HepG2 (cell line): ENCODE measurements at regions not wholly inside any gene's neighbourhood (a gene's known extent, or its start where the extent isn't known, plus 50 kb on each side); places are given as distances from the start of the nearest gene placed in this dataset.

Experiments used
- ATAC-seq: fragments of 200-7000 bp; cut with Tn5 transposase; 3 replicates; pipeline ENCODE4 v1.9.1; 2020; ENCODE audit warnings: mild to moderate bottlenecking, moderate library complexity
- BruUV-seq: library from RNA; stranded (reverse); fragments of 400-500 nt; replicated peaks from 2 replicates; lab custom pipeline; 2021; lab: Mats Ljungman, UMichigan
- CTCF ChIA-PET: fragments of 300-600 bp; formaldehyde crosslinking; extraction: SDS; loops from one replicate; lab custom pipeline; 2021; ENCODE audit warnings: low total read pairs, inconsistent platforms, low intra/inter-chr PET ratio; lab: Yijun Ruan, JAX
- POLR2A ChIA-PET: fragments of 350-600 bp; sonication (Branson Sonifier 250); formaldehyde crosslinking; loops from one replicate; lab custom pipeline; 2020; ENCODE audit warnings: antibody characterized with exemption, inconsistent platforms; lab: Yijun Ruan, JAX
- DNase-seq: peaks from one replicate; pipeline ENCODE4 v3.0.0-alpha.2; 2015; ENCODE audit warnings: low spot score
- FAIRE-seq: peaks from 3 replicates; lab custom pipeline; 2011; peaks lifted over from hg19 to GRCh38; lab: Jason Lieb, UNC
- H2AFZ ChIP-seq: one replicate; pipeline ENCODE4 v1.6.1; 2011; ENCODE audit warnings: low read length, inconsistent platforms
- H3K27ac ChIP-seq: fragments of 300-600 bp; 3 replicates; pipeline ENCODE4 v1.8.0; 2011; ENCODE audit warnings: mixed run types, mild to moderate bottlenecking, mixed read lengths, low read length, inconsistent platforms; ENCODE audit not compliant: insufficient read depth; ENCODE audit errors: extremely low read length
- H3K27me3 ChIP-seq, 2 experiments: fragments of 200-600 bp in 1 of 2; 2 replicates in 1 of 2; 3 replicates in 1 of 2; pipeline versions ENCODE4 v1.6.0 to v1.8.0; 2011; ENCODE audit warnings: low read length in 2 of 2, mild to moderate bottlenecking in 2 of 2, moderate library complexity in 2 of 2, inconsistent platforms in 1 of 2; ENCODE audit not compliant: insufficient read depth in 2 of 2, control insufficient read depth in 1 of 2
- H3K36me3 ChIP-seq, 2 experiments: fragments of 200-600 bp in 1 of 2; replicated peaks in 1 of 2; 2 replicates in 1 of 2; 3 replicates in 1 of 2; pipeline versions ENCODE4 v1.5.1 to v1.8.0; 2011; ENCODE audit warnings: low read length in 2 of 2, inconsistent platforms in 1 of 2; ENCODE audit not compliant: insufficient read depth in 2 of 2, control insufficient read depth in 1 of 2
- H3K4me1 ChIP-seq: 2 replicates; pipeline ENCODE4 v1.5.1; 2012; ENCODE audit warnings: low read length, inconsistent platforms; ENCODE audit not compliant: insufficient read depth
- H3K4me2 ChIP-seq: 2 replicates; pipeline ENCODE4 v1.6.0; 2011; ENCODE audit warnings: low read depth, low read length, inconsistent platforms
- H3K4me3 ChIP-seq, 3 experiments: fragments of 200-600 bp in 1 of 3; sonication (generic), shearing (Covaris generic) in 1 of 3; replicated peaks in 1 of 3; 2 replicates each; pipeline ENCODE4 v1.5.1; 2011 to 2016; ENCODE audit warnings: low read length in 3 of 3, inconsistent platforms in 2 of 3, low read depth in 2 of 3, mild to moderate bottlenecking in 2 of 3, control low read depth in 1 of 3, mixed read lengths in 1 of 3; ENCODE audit not compliant: insufficient read depth in 1 of 3
- H3K79me2 ChIP-seq: one replicate; pipeline ENCODE4 v1.6.1; 2011; ENCODE audit warnings: low read length, inconsistent platforms; ENCODE audit not compliant: insufficient read depth
- H3K9ac ChIP-seq: 2 replicates; pipeline ENCODE4 v1.6.0; 2011; ENCODE audit warnings: mild to moderate bottlenecking, low read depth, low read length, inconsistent platforms; ENCODE audit not compliant: insufficient read depth
- H3K9me3 ChIP-seq: 2 replicates; pipeline ENCODE4 v1.5.1; 2012; ENCODE audit warnings: mild to moderate bottlenecking, low read length
- H4K20me1 ChIP-seq: 2 replicates; pipeline ENCODE4 v1.6.0; 2011; ENCODE audit warnings: inconsistent platforms, mild to moderate bottlenecking, low read length, moderate library complexity; ENCODE audit not compliant: insufficient read depth
- ATF6 ChIP-seq: sonication (generic); formaldehyde crosslinking; conservative IDR thresholded peaks from 2 replicates; pipeline ENCODE4 v1.4.0; 2020; ENCODE audit warnings: missing genetic modification reagents
- CREB1 ChIP-seq, 2 experiments: fragments of 450-650 bp in 1 of 2; IDR thresholded peaks; 2 replicates each; pipeline ENCODE4 v1.6.1; 2016 to 2017; ENCODE audit warnings: control low read depth in 1 of 2, mild to moderate bottlenecking in 1 of 2, missing compliant biosample characterization in 1 of 2, missing genetic modification characterization in 1 of 2
- DNMT3B ChIP-seq: conservative IDR thresholded peaks from 2 replicates; pipeline ENCODE4 v1.6.1; 2016; ENCODE audit warnings: missing biosample characterization, control low read depth
- FIP1L1 ChIP-seq: fragments of 200-400 bp; formaldehyde crosslinking; IDR thresholded peaks from 2 replicates; pipeline ENCODE4 v1.6.1; 2018; ENCODE audit warnings: low read depth, mild to moderate bottlenecking, low read length, moderate library complexity, borderline replicate concordance; ENCODE audit not compliant: insufficient read depth
- HNRNPH1 ChIP-seq: fragments of 200-400 bp; formaldehyde crosslinking; optimal IDR thresholded peaks from 2 replicates; pipeline ENCODE3; 2017; ENCODE audit warnings: mild to moderate bottlenecking, low read depth, low read length
- MIER3 ChIP-seq: IDR thresholded peaks from 2 replicates; pipeline ENCODE4 v1.6.1; 2016; ENCODE audit warnings: missing compliant biosample characterization, borderline replicate concordance
- ZFP1 ChIP-seq: IDR thresholded peaks from 2 replicates; pipeline ENCODE4 v1.6.1; 2016
- ZNF124 ChIP-seq: sonication (generic); formaldehyde crosslinking; IDR thresholded peaks from 2 replicates; pipeline ENCODE4 v1.4.0; 2020; ENCODE audit warnings: missing genetic modification reagents
- ZNF451 ChIP-seq: sonication (generic); formaldehyde crosslinking; IDR thresholded peaks from 2 replicates; pipeline ENCODE4 v1.5.0; 2020; ENCODE audit warnings: mild to moderate bottlenecking, missing genetic modification reagents
- ZNF616 ChIP-seq: sonication (generic); formaldehyde crosslinking; IDR thresholded peaks from 2 replicates; pipeline ENCODE4 v1.5.0; 2020; ENCODE audit warnings: low read depth, mild to moderate bottlenecking, missing genetic modification reagents
- ZNF878 ChIP-seq: sonication (generic); formaldehyde crosslinking; IDR thresholded peaks from 2 replicates; pipeline ENCODE4 v1.8.1; 2023; ENCODE audit warnings: mild to moderate bottlenecking, missing genetic modification reagents, moderate library complexity
- ZNF891 ChIP-seq: sonication (generic); formaldehyde crosslinking; IDR thresholded peaks from 2 replicates; pipeline ENCODE4 v1.5.0; 2020; ENCODE audit warnings: mild to moderate bottlenecking, missing genetic modification reagents
- in situ Hi-C: cut with HindIII; loops from 2 replicates; pipeline ENCODE4 v1.10.0; 2017; ENCODE audit warnings: low pct_unique_long_range_greater_than_20kb; ENCODE audit not compliant: extremely low pct_ligation_motif_present
- intact Hi-C: fragments of 100-400 bp; cut with micrococcal nuclease; formaldehyde crosslinking; loops from one replicate; pipeline ENCODE4 v1.10.0; 2022; ENCODE audit not compliant: unreplicated experiment
- TF ChIP-seq, protein P1 (sequence below): sonication (generic); formaldehyde crosslinking; IDR thresholded peaks from 2 replicates; pipeline ENCODE4 v1.5.0; 2020; ENCODE audit warnings: missing genetic modification reagents, mild to moderate bottlenecking, borderline replicate concordance
- TF ChIP-seq, protein P2 (sequence below): sonication (generic); formaldehyde crosslinking; conservative IDR thresholded peaks from 2 replicates; pipeline ENCODE4 v1.8.1; 2023; ENCODE audit warnings: missing genetic modification reagents

DNA sequence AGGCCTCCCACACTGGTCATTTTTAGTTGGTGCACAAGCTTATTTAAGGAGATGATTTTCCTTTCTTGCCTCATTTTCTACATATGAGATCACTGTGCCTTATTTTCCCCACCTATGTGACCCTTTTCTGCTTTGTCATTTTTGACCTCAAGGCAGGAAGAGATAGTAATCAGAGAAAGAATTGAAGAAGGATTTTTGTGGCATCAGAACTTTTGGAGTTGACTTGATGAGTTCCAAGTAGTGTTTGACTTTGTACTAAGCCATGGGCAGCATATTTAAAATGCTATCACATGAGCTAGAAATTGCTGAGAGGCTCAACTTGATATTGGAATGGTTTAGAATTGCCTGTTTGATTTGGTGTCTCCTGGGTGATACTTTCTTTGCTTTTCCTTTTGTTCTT lies 440.8 kb downstream of the AEBP2 start:
- ChIA-PET POLR2A (no interaction called here), CTCF (no interaction called here)
- H3K4me3 ChIP-seq: no peak overlapping the region
- no peak overlapping the region for H3K27ac ChIP-seq
- no peak for ATAC-seq
- H2AFZ ChIP-seq: no peak overlapping the region
- TF ChIP-seq ZNF878: no peak
- no peak for TF ChIP-seq MIER3
- TF ChIP-seq CREB1 (IDR thresholded peaks at IDR 0.05): no peak
- TF ChIP-seq CREB1 (CRISPR knock-in tag; IDR thresholded peaks at IDR 0.05): no peak
- no peak for TF ChIP-seq FIP1L1
- no peak for TF ChIP-seq ATF6 (CRISPR knock-in tag)
- TF ChIP-seq ZNF891 (CRISPR knock-in tag): no peak
- TF ChIP-seq ZNF451 (CRISPR knock-in tag): no peak
- no peak for TF ChIP-seq DNMT3B (CRISPR knock-in tag)
- TF ChIP-seq ZNF124 (CRISPR knock-in tag): no peak
- TF ChIP-seq, protein P1, sequence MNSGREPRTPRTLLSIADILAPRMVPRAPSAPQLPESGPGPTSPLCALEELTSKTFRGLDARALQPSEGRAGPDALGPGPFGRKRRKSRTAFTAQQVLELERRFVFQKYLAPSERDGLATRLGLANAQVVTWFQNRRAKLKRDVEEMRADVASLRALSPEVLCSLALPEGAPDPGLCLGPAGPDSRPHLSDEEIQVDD (CRISPR knock-in tag): no peak
- TF ChIP-seq HNRNPH1: no peak
- no peak for TF ChIP-seq ZFP1 (CRISPR knock-in tag)
- no peak for TF ChIP-seq ZNF616 (CRISPR knock-in tag)
- TF ChIP-seq, protein P2, sequence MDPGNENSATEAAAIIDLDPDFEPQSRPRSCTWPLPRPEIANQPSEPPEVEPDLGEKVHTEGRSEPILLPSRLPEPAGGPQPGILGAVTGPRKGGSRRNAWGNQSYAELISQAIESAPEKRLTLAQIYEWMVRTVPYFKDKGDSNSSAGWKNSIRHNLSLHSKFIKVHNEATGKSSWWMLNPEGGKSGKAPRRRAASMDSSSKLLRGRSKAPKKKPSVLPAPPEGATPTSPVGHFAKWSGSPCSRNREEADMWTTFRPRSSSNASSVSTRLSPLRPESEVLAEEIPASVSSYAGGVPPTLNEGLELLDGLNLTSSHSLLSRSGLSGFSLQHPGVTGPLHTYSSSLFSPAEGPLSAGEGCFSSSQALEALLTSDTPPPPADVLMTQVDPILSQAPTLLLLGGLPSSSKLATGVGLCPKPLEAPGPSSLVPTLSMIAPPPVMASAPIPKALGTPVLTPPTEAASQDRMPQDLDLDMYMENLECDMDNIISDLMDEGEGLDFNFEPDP (CRISPR knock-in tag): no peak
- no peak overlapping the region for H3K4me2 ChIP-seq
- BruUV-seq: no TSS peak
- no peaks in the 10 kb centered on the region for H3K79me2 ChIP-seq
- H3K27me3 ChIP-seq: no peaks in the 10 kb centered on the region
- H3K36me3 ChIP-seq: no peaks in the 10 kb centered on the region
- in situ Hi-C loops: no loop called here
- no peak for FAIRE-seq
- no peaks in the 10 kb centered on the region for H3K9me3 ChIP-seq
- no peaks in the 10 kb centered on the region for H4K20me1 ChIP-seq
- no peak for DNase-seq
- intact Hi-C loops: no loop called here
- no peaks in the 10 kb centered on the region for H3K4me1 ChIP-seq
- H3K9ac ChIP-seq: no peak overlapping the region
